ENCODE measurements at regions not wholly inside any gene's neighbourhood (a gene's known extent, or its start where the extent isn't known, plus 50 kb on each side); places are given as distances from the start of the nearest gene placed in this dataset.

GRCh38 chr4:117421706-117422105 lies 336.3 kb upstream of the TRAM1L1 start:
- TF ChIP-seq CTCF (conservative IDR thresholded peaks at IDR 0.05; ENCODE audit: low read length) (no peak), EZH2phosphoT487 (IDR thresholded peaks at IDR 0.05; ENCODE audit: borderline replicate concordance, low read depth, low read length) (no peak)
